GM12891 (cell line): ENCODE measurements at regions not wholly inside any gene's neighbourhood (a gene's known extent, or its start where the extent isn't known, plus 50 kb on each side); places are given as distances from the start of the nearest gene placed in this dataset.

Source experiments
- DNase-seq: peaks from one replicate; pipeline ENCODE4 v3.0.0; 2011; ENCODE audit warnings: low spot score; ENCODE audit not compliant: insufficient read length
- FAIRE-seq: peaks from 2 replicates; lab custom pipeline; 2011; peaks lifted over from hg19 to GRCh38; lab: Jason Lieb, UNC
- PAX5 ChIP-seq: IDR thresholded peaks from 2 replicates; pipeline ENCODE4 v1.6.1; 2011; ENCODE audit warnings: low read length, moderate library complexity, mild to moderate bottlenecking; ENCODE audit not compliant: insufficient read depth, severe bottlenecking
- POLR2A ChIP-seq: IDR thresholded peaks from 2 replicates; pipeline ENCODE4 v1.6.1; 2011; ENCODE audit warnings: low read depth, low read length, control low read depth
- POLR2AphosphoS5 ChIP-seq: IDR thresholded peaks from 2 replicates; pipeline ENCODE4 v1.6.1; 2011; ENCODE audit warnings: low read depth, low read length, control low read depth
- POU2F2 ChIP-seq: IDR thresholded peaks from 2 replicates; pipeline ENCODE4 v1.6.1; 2011; ENCODE audit warnings: low read depth, mild to moderate bottlenecking, control low read depth, low read length, moderate library complexity
- SPI1 ChIP-seq: IDR thresholded peaks from 2 replicates; pipeline ENCODE4 v1.6.1; 2011; ENCODE audit warnings: low read depth, low read length, control low read depth
- TAF1 ChIP-seq: IDR thresholded peaks from 2 replicates; pipeline ENCODE4 v1.6.1; 2011; ENCODE audit warnings: low read depth, low read length, control low read depth

GRCh38 chr12:125222876-125223275 lies 157.6 kb downstream of the AACS start:
- DNase-seq (no peak), FAIRE-seq (no peak)
- TF ChIP-seq POU2F2 (no peak), POLR2AphosphoS5 (no peak), TAF1 (no peak), PAX5 (no peak), POLR2A (no peak), SPI1 (no peak)

DNA sequence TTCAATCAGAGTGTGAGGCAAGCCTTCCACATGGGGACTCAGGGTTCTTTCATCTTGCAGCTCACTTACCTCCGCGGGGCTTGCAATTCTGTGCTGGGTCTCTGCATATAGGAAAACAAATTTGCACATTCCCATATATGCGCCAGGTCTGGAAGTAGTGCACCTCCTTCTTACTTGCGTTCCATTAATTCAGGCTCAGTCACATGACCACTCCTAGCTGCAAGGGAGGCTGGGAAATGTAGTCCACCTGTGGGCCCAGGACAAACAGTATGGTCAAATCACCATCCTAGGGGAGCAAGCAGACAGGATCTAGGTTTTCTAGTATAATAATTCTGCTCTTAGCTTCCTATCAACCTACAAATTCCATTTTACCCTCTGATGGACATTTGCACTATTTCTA lies 160.4 kb downstream of the AACS start:
- FAIRE-seq (no peak), DNase-seq (no peak)
- no peak for TF ChIP-seq TAF1
- TF ChIP-seq PAX5: no peak
- no peak for TF ChIP-seq POLR2A

- DNase-seq (no peak), FAIRE-seq (no peak)
Measured at GRCh38 chr12:125228519-125229260, 163.5 kb downstream of the AACS start.

DNA sequence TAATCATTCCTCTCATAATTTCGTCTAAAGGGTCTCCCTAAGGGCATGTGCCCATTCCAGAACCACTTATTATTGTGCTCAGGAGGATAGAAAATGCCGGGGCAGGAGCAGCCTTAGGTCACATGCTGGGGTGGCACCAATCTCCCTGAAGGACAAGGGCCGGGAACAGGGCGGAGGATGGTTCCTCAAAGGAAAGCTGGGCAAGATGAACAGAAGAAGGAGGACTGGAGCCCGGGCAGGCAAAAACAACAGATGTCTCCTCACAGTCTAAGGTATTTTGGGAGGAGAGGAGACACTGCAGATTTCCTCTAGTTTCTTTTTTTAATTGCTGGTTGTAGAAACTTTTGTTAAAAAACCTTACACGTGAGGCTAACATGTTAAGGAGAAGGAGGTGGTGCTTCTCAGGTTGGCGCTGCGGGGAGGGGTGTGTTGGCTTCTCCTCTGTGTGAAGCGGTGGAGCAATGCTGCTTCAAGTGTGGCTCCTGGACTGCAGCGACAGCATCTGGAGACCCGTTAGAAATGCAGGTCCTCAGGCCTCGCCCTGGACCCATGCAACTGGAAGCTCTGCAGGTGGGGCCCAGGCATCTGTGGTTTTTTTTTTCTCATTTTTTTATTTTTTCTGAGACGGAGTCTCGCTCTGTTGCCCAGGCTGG lies 164.8 kb downstream of the AACS start:
- DNase-seq (no peak), FAIRE-seq (no peak)
- TF ChIP-seq POU2F2: no peak
- TF ChIP-seq PAX5: no peak
- TF ChIP-seq POLR2A: no peak
- TF ChIP-seq TAF1: no peak
- no peak for TF ChIP-seq SPI1

More at GRCh38 chr12:125228519-125229260, 163.5 kb downstream of the AACS start:
- TF ChIP-seq POLR2A (no peak), PAX5 (no peak), TAF1 (no peak), POLR2AphosphoS5 (no peak), POU2F2 (no peak), SPI1 (no peak)

DNA sequence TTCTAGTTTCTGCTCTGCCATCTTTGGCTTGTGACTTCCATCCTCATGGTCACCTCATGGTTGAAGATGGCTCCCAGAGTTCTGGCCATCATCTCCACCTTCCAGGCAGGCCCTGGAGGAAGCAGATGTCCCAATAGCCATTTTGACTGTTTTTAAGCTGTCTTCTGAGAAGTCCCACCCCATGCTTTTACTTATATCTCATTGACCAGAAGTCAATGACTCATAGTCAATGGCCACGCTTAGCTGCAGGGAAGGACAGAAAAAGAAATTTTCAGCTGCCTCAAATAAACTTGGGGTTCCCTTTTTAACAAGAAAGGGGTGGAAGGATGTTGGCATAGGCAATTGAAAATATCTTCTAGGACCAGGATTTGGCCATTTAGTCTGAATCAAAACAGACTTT lies 168.1 kb downstream of the AACS start:
- TF ChIP-seq POLR2A (no peak), TAF1 (no peak), SPI1 (no peak), PAX5 (no peak), POU2F2 (no peak), POLR2AphosphoS5 (no peak)
- FAIRE-seq (no peak), DNase-seq (no peak)

DNA sequence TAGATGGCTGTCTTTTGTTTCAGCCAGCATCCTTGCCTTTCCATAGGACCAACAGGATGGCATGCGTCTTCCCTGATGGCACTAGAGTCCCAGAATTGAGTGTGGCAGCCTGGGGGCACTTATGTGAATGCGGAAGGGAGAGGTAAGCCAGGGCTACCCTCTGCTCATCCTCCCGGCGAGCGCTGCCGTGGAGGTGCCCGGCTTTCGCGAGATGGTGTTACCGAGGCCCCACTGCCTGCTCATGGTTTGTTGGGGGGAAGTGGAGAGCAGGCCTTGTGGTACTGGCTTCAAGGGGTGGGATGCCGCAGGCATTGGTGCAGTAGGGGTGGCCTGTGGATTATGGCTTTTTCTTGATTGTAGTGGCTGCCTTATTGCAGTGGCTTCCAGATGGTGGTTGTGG lies 174.3 kb downstream of the AACS start:
- FAIRE-seq: no peak
- no peak for DNase-seq
- no peak for TF ChIP-seq TAF1
- no peak for TF ChIP-seq POU2F2

DNA sequence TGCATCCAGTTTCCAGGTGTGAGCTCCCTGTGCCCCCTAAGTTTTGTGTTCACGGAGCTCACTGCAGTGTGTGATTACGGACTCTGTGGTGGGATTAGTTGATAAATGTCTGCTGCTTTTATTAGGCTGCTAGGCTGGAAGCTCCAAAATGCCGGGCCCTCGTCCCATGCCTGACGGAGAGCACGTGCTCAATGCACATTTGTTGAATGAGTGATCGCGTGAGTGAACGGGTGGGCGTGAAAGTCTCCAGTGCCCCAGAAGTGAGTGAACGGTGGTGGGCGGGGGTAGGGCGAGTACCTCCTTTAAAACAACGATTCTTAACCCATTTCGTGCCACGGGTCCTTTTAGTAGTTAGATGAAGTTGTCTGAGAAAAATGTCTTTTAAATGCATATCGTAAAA lies 175.5 kb downstream of the AACS start:
- FAIRE-seq (no peak), DNase-seq (no peak)
- TF ChIP-seq POLR2A (no peak), POLR2AphosphoS5 (no peak)

DNA sequence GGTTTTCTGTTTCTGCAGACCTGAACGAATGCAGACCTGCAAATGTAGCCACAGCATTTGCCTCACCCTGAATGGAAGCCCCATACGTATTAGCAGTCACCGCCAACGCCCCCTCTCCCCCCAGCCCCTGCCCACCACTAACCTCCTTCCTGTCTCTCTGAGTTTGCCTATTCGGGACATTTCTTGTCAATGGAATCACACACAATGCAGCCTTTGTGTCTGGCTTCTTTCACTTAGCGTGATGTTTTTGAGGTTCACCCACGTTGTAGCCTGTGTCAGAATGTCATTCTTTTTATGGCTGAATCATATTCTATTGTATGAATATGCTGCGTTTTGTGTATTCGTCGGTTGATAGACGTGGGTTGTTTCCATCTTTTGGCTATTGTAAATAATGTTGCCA lies 178.6 kb downstream of the AACS start:
- no peak for TF ChIP-seq POU2F2
- no peak for TF ChIP-seq POLR2A
- no peak for TF ChIP-seq SPI1
- no peak for TF ChIP-seq POLR2AphosphoS5
- TF ChIP-seq TAF1: no peak
- TF ChIP-seq PAX5: no peak
- DNase-seq (no peak), FAIRE-seq (no peak)

DNA sequence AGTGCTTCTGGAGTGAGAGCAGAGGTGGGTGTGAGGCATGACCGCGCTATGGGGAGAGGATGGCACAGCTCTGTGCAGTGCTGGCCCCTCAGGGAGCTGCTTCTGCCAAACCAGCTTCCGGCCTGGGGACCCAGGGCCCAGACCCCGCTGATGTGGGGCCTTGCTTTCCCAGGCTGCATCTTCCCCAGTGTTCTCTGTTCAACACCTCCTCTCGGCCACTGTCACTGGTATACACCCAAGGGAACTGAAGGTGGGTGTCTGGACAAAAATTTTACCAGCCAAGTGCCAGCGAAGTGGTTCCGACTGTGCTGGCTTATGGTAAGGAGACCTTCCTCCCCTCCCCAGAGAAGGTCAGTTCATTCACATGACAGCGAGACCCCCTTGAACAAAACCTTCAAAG lies 179.1 kb downstream of the AACS start:
- TF ChIP-seq POU2F2: no peak
- no peak for TF ChIP-seq PAX5
- TF ChIP-seq POLR2AphosphoS5: no peak
- no peak for TF ChIP-seq SPI1
- no peak for TF ChIP-seq TAF1
- TF ChIP-seq POLR2A: no peak
- no peak for FAIRE-seq
- no peak for DNase-seq

DNA sequence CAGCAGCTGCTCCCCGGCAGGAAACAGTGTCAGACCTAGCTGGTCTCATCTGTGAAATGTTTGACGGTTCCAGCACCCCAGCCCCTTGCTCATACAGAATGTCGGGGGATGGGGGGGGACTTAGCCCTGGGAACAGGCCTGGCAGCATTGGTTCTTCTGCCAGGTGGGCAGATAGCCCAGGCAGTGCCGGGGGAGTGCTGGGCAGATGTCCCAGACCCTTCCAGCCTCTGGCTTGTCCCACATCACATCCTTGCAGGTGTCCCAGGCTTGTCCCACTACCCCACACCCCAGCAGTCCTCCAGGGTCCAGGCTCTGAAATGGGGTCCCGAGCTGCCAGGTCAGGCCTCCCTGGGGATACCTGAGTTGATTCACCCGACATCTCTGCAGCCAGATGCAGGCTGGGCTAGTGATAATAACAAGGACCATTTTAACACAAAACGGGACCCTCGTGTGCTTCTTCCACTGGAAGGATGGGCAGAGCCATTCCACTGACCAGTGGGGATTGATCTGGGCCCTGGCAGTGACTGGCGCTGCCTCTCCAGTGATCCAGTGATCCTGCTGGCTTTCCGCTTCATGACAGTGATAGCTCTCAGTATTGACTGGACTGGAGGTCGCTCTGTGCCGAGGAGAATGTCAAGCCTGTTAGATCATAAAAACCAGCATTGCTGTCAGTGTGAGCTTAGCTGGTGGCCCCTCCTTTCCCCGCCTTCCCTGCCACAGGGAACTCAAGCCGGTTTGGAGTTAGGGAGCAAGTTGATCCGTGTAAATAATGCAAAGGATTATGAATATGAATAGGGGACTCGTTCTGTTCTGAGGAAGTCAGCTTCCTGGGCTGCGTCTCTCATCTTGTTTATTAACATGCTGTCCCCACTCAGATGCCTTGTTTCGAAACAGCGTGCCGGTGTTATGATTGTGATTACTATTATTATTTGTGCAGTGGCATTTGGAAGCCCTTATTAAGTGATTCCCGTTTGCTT lies 180.6 kb downstream of the AACS start:
- no peak for TF ChIP-seq TAF1
- TF ChIP-seq PAX5: no peak
- TF ChIP-seq POU2F2: no peak
- no peak for TF ChIP-seq POLR2AphosphoS5
- TF ChIP-seq SPI1: no peak
- no peak for TF ChIP-seq POLR2A
- no peak for FAIRE-seq
- DNase-seq: no peak
